ENCODE measurements at regions not wholly inside any gene's neighbourhood (a gene's known extent, or its start where the extent isn't known, plus 50 kb on each side); places are given as distances from the start of the nearest gene placed in this dataset.

DNA sequence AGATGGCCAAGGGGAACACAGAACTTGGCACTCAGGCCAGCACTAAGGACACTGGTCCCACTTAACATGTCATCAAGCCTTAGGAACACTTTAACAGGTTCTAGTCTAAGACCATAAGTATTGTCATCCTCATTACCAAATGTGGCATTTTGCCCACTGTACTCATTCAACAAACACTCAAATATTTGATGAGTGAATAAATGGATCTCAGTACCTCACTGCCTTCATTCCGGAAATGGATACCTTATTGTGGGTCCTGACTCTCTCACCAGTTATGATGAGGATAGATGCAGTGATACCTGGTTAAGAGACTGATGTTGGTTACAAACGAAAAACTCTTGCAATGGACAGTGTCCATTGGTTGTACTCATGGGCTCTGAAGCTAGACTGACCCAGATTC is 455.2 kb upstream of the DYNLRB2 start:
- TF ChIP-seq, protein P1, sequence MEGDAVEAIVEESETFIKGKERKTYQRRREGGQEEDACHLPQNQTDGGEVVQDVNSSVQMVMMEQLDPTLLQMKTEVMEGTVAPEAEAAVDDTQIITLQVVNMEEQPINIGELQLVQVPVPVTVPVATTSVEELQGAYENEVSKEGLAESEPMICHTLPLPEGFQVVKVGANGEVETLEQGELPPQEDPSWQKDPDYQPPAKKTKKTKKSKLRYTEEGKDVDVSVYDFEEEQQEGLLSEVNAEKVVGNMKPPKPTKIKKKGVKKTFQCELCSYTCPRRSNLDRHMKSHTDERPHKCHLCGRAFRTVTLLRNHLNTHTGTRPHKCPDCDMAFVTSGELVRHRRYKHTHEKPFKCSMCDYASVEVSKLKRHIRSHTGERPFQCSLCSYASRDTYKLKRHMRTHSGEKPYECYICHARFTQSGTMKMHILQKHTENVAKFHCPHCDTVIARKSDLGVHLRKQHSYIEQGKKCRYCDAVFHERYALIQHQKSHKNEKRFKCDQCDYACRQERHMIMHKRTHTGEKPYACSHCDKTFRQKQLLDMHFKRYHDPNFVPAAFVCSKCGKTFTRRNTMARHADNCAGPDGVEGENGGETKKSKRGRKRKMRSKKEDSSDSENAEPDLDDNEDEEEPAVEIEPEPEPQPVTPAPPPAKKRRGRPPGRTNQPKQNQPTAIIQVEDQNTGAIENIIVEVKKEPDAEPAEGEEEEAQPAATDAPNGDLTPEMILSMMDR (IDR thresholded peaks at IDR 0.05): no peak
- no peak for TF ChIP-seq POLR2A (IDR thresholded peaks at IDR 0.05)
- no peak for TF ChIP-seq EP300 (IDR thresholded peaks at IDR 0.05)
- no peak for TF ChIP-seq POLR2AphosphoS5 (IDR thresholded peaks at IDR 0.05)
